NCI-H526 (cell line): ENCODE measurements at regions not wholly inside any gene's neighbourhood (a gene's known extent, or its start where the extent isn't known, plus 50 kb on each side); places are given as distances from the start of the nearest gene placed in this dataset.

ENCODE experiments used
- DNase-seq, 2 experiments: peaks; one replicate each; lab custom pipeline; 2025; lab: John Stamatoyannopoulos, UW

DNA sequence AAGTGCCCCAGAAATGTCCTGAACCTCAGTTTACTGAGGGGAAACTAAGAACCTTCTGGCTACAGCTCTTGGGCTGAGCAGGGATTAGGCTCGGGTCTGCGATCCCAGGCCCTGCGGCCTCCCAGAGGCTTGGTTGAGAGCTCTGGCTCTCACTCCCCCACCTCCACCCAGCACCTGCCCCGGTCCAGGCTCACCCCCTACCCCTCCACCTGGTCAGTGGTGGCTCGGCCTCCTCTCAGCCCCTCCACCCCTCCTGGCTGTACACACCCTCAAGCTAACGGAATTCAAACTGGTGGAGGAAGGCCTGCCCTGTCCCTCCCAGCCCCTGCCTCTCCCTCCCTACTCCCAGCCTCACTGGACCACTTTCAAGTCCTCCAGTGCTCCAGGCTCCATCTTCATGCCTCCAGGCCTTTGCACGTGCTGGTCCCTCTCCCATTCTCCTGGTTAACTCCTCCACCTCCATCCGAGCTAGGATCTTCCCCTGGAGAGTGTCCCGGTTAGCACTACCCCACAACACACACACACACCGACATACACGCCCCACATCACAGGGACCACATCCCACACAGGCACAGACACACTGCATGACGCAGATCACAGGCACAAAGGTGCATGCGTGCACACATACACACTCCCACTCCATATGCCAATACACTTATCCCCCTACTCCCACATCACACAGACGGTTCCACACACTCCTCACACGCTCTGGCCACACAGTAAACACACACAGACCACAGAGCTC, 130.9 kb downstream of the C9orf50 start:
- DNase-seq = no peak

DNA sequence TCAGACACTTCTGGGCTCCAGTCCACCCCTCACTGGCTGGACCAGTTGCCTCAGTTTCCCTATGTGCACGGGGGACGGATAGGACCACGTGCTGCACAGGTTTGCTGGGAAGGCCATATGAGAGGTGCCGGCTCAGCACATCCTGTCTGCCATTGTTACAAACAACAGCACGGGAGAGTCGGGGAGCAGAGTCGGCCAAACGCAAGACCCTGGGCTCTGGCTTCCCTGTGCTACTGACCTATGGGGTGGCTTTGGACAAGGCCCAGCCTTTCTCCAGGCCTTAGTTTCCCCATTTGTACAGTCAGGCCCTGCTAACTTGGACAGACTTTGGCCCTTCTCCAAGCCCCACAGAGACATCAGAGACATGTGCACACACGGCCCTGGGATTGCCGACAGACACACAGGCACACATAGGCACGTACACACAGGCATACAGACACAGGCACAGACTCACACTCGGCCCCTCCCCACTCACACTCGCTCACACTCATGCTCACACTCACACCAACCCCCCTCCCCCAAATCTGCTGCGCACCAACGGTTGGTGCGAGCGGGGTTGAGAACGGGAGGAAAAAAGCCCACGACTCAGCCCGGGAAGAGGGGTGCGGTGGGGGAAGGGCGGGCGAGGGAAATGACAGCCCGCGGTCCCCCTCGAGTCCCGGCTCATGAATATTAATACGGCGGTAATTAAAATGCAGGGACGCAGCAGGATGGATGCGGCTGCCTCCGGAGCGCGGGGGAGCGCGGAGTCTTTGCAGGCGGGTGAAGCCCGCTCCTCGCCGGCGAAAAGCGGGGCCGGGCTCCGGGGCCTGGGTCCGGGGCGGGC, 133.0 kb downstream of the C9orf50 start:
- peak in 1 of 2 experiments; percentile 41 for DNase-seq

DNA sequence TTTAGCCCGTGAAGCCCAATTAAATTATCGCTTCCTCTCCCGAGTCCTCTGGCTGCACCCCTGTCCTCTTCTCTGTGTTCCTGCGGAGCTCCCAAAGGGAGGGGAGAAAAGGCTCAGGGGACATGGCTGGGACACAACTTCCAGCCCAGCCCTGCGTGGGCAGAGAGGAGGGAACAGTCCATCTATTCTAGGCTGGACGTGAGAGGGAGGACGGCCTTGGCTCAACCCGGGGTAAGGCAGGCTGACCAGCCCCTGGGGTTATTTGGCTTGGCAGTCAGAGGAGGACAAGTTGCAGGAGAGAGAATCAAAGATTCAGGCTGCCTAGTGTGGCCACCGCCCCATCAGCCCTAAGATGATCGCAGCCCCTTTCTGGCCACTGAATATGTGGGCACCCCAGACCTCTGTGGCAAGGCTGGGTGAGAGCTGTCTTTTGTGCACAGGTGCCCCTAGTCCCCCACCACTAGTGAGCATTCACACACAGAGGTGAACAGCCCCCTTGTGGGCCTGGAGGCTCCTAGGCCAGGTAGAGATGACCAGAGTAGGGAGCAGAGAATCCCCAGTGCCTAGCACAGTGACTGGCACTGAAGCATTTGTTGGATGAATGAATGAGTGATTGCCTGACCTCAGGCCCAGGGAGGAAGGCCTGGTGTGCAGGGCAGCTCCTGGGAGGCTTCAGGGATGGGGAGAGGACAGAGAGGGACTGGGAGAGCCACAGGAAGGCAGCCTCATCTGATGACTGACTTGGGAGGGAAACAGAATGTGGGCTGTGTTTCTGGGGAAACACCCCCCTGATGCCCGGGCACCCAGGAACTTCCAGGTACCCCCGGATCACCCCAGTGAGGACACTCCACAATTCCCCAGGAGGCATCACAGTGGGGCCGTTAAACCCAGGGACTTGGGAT, 133.9 kb downstream of the C9orf50 start:
- DNase-seq = no peak

- DNase-seq = no peak
These were observed 135.6 kb downstream of the C9orf50 start for GRCh38 chr9:129485145-129485774.

DNA sequence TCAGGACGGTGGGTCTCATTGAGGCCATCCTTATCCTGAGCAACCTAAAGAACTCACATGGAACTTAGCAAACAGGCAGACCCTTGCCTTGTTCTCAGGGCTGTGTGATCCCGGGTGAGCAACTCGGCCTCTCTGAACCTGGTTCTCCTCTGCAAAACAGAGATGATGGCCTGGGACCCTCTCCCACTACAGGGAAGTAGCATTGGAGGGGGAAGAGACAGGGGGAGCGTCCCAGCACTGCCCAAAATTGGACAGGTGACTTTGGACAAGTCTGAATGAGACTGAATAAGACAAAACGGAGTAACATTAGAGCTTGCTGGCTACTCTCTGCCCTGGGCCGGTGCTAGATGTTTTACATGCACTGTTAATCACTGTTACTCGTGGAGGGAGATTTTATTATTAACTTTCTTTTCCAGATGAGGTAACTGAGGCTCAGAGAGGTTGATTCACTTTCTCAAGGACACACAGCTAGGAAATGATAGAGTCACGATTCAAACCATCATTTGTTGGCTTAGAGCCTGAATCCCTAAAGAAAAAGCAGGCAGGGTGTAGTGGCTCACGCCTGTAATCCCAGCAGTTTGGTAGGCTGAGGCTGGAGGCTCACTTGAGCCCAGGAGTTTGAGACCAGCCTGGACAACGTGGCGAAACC, 136.4 kb downstream of the C9orf50 start:
- no peak for DNase-seq

- DNase-seq = peak in 1 of 2 experiments; percentile 20
These were observed 137.2 kb downstream of the C9orf50 start for GRCh38 chr9:129483415-129484351.

DNA sequence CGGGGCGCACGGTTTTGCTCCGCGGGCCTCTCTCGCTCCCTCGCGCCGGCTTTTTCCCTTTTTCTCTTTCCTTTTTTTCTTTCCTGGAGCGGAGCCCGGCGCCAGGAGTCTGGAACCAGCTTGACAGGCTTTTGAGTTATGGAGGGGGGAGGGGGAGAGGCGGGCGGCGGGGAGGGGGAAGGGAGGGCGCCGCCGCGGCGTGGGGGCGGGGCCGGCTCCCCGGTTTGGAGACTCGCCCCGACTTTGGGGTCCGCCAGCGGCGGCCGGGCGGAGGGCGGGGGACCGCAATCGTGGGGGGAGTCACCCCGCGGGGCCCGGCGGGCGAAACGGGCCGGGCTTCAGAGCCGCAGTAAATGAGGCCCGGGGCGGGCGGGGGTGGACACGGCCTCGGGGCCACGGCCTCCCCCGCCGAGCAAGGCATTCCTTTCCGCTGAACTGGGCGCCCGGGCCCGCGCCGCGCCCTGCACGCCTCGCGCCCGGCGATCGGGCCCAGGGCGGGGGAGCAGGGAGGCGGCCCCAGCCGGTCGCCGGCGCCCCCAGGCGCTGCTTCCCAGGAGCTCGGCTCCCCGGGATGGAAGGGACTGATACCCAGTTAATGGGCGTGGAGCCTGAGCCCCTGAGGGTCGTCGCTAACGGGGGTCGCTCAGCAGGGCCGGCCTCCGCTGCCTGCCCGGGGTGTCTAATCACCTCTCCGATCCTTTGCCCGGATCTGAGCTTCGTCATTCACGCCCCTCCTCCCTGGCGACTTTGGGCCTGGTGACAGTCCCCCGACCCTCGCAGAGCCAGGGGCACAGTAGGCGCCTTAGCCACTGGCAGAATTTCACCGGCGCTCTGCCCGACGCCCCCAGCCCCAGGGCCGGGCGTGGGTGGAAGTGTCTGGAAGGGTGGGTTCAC, 138.1 kb downstream of the C9orf50 start:
- DNase-seq = peak in 1 of 2 experiments; percentile 69

DNA sequence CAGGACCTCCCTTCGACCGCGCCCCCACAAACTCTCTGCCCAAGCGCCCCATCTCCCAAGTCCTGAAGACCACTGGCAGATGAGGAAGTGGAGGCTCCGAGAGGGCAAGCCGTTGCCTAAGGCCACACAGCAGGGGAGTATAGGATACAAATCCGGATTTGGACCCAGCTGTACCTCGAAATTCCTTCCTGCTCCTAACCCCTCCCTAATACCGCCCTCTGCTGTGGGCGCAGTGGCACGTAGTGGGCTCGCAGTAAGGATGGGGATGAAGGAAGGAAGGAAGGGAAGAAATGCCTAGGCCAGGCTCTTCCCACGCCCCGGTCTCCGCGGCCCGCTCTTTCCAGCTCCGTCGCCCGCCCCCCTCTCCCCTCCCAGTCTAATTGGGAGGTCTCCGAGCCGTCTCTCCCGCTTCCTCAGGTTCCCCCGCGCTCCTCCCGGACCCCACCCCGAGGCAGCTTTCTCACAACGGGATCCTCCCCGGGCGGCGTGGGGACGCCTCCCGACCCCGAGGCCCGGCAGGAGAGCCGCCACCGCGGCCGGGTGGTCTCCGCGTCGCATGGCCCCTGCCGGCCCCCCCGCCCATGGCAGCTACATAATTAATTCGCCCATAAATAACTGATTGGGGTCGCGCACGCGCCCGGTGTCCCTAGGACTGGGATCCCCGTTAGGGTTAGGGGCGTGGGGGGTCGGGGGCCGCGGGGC, 138.9 kb downstream of the C9orf50 start:
- peak in 1 of 2 experiments; percentile 15 for DNase-seq

DNA sequence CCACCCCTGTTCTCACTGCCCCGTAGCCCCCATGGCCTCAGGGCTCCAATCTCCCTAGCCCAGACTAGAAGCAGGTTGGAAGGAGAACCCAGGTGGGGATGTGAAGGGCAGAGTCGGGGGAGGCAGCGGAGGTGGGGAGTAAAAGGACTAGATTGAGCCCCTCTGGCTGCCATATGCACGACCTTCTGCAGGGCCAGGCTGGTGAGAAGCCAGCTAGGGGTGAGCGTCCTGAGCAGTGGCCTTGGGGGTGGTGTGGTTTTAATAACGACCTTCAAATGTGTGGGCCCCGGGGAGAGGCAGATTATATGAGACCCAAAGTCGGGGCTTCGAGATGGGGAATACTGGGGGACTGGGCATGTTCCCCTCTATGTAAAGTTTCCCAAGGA, 139.5 kb downstream of the C9orf50 start:
- no peak for DNase-seq

- no peak for DNase-seq
These were observed 140.2 kb downstream of the C9orf50 start for GRCh38 chr9:129480745-129481144.

DNA sequence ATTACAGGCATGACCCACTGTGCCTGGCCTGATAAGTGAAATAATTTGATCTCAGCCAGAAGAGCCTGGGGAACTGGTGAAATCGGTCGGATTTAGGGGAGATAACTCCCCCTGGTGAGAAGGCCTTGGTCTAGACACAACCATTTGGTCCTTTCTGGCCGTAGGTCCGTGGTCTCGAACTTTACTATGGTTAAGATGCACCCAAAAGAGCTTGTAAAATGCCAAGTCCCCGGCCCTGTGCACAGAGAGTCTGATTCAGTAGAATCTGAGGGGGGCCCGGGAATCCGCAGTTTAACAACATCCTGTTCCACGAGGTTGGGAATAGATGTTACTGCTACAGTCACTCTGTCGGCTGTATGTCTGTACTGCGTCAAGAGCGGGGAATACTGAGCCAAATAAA, 140.7 kb downstream of the C9orf50 start:
- DNase-seq = no peak

GRCh38 chr9:129479631-129480011, 141.3 kb downstream of the C9orf50 start:
- no peak for DNase-seq

DNA sequence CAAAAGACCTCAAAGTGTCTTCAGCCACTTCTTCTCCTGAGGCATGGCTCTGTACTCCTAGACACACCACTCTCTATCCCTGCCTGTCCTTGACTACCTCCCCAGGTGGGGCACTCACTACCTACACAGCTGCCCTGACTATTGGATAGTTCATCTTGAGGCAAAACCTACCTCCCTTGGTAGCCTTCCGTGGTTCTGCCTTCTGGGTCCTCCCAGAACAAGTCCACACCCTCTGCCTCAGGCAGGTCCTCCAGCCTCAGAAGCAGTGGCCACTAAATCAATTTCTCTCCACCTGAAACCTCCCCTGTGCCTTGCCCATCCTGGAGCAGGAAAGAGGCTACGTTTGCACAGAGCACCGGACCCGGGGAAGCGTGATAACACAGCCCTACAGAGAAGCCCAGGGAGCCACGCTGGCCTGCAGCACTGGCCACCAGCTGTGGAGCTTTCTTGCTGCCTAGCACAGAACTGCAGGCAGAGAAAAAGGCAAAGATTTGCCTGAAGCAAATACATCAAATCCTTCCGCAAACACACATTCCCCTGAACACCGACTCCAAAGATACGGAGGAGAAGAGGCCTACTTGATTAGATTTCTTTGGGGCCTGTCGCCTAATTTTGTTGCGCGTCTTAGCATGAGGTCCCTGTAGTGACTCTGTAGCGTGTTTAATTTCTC, 141.8 kb downstream of the C9orf50 start:
- DNase-seq = no peak

GRCh38 chr9:129478461-129478860, 142.4 kb downstream of the C9orf50 start:
- DNase-seq = no peak

DNA sequence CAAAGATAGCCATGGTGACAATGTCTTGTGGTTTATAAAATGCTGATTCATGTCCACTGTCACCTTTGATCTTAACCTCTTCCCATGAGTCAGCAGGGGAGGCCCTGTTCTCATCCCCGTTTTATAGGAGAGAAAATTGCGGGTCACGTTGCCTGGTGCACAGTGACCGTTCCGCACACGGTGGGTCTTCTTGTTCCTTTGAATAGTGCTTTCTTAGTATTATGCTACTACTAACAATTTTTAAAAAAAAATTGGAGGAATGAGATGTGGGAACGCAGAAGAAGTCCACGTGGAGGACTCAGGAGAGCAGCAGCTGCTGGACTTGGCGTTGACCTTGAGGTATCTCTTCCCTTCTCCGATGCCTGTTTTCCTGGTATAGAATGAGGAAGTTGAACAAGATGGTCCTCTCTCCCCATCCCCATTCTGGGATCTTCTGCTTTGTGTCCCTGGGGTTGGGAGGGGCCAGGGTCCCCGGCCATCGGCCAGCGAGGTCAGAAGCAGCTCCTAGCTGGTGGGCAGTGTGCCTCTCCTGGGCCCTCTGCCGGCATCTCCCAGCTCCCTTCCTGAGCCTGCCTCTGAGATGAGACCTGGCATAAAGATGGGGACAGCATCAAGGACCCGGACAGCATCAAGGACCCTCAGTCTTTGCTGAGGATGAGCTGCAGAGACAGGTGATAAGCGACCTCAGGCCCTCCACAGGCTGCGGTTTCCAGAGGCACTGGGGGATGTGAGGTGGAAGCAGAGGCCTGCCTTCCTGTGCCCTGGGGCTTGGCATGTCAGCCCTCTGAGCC, 143.9 kb downstream of the C9orf50 start:
- DNase-seq = no peak

DNA sequence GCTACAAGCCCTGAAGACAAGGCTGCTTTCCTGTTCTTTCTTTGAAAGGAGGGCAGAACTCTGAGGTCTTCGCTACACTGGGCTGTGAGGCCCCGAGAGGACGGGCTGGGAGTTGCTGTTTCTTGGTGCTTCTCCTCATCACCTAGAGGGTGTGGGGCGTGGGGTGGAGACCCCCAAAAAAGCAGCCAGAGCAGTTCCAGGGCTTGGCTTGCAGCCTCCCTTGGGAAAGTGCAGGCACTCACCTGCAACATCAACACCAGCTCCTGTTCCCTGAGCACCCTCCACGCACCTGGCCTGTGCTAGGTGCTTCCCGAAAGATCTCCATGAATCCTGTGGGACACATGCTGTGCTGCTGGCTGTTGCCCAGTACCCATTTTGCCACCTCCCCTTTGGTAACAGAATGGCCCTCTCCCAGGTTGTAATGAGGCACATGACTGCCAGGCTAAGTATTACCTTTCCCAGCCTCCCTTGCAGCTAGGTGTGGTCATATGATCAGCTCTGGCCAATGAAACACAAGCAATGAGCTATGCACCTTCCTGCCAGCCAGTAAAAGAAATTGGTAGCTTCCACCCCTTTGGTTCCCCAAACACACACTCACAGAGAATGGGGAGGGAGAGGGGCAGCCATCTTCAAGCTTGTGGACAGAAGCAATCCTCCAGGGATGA, 146.0 kb downstream of the C9orf50 start:
- DNase-seq = no peak
